ENCODE measurements at regions not wholly inside any gene's neighbourhood (a gene's known extent, or its start where the extent isn't known, plus 50 kb on each side); places are given as distances from the start of the nearest gene placed in this dataset.

- H3K4me2 ChIP-seq (ENCODE audit: low read length) = no peak overlapping the region
- TF ChIP-seq EZH2phosphoT487 (IDR thresholded peaks at IDR 0.05; ENCODE audit: borderline replicate concordance, low read length) (no peak), CTCF (conservative IDR thresholded peaks at IDR 0.05; ENCODE audit: low read depth, low read length) (no peak; the same call in 1 of the 2 replicates), EZH2 (IDR thresholded peaks at IDR 0.05; ENCODE audit: low read length, unreplicated experiment) (no peak)
- no peaks in the 10 kb centered on the region for H4K20me1 ChIP-seq (ENCODE audit: low read length)
- H3K4me1 ChIP-seq (ENCODE audit: insufficient read depth, low read length) = peaks cover 14% of the 10 kb centered on the region
- DNase-seq (peak; percentile 22), ATAC-seq (peak; percentile 54; the same call in 1 of the 2 replicates)
- H3K9me3 ChIP-seq (ENCODE audit: low read length) = no peaks in the 10 kb centered on the region
- H3K9me2 ChIP-seq (replicated peaks; ENCODE audit: low read length) = no peaks in the 10 kb centered on the region
- H3K27ac ChIP-seq (ENCODE audit: low read length) = no peak overlapping the region
- no peak overlapping the region for H3K4me3 ChIP-seq (ENCODE audit: low read length)
- H3K27me3 ChIP-seq (ENCODE audit: low read length) = no peaks in the 10 kb centered on the region
- H3K79me2 ChIP-seq (ENCODE audit: low read length) = no peaks in the 10 kb centered on the region
- H2AFZ ChIP-seq (ENCODE audit: low read length) = no peak overlapping the region
- CTCF ChIA-PET = interaction anchor here (0.6 kb wide), 1 partner anchor 36 kb away, joined by 15 read pairs; no protein-coding TSS in a partner anchor
- H3F3A ChIP-seq (ENCODE audit: low read length, unreplicated experiment) = no peaks in the 10 kb centered on the region
- H3K36me3 ChIP-seq (ENCODE audit: low read depth, low read length) = no peaks in the 10 kb centered on the region
- no TSS peak for BruUV-seq (replicated peaks)
- intact Hi-C loops (cut with micrococcal nuclease) = loop anchor here (5.0 kb wide), 1 partner anchor 101 kb away; no protein-coding TSS in a partner anchor
- POLR2A ChIA-PET (ENCODE audit: unreplicated experiment) = no interaction called here
- no peak overlapping the region for H3K9ac ChIP-seq (ENCODE audit: low read length)
Measured at GRCh38 chr1:111556325-111557037, 53.0 kb upstream of the ADORA3 start.

GRCh38 chr1:111559736-111560279 lies 56.4 kb upstream of the ADORA3 start:
- ATAC-seq (no peak), DNase-seq (peak; percentile 43)
- no peaks in the 10 kb centered on the region for H4K20me1 ChIP-seq (ENCODE audit: low read length)
- H3K27ac ChIP-seq (ENCODE audit: low read length) = no peak overlapping the region
- TF ChIP-seq CTCF (conservative IDR thresholded peaks at IDR 0.05; ENCODE audit: low read depth, low read length) (no peak), EZH2phosphoT487 (IDR thresholded peaks at IDR 0.05; ENCODE audit: borderline replicate concordance, low read length) (no peak), EZH2 (IDR thresholded peaks at IDR 0.05; ENCODE audit: low read length, unreplicated experiment) (no peak)
- H3K4me2 ChIP-seq (ENCODE audit: low read length) = no peak overlapping the region
- H3K27me3 ChIP-seq (ENCODE audit: low read length) = no peaks in the 10 kb centered on the region
- CTCF ChIA-PET = no interaction called here
- no peaks in the 10 kb centered on the region for H3K9me2 ChIP-seq (replicated peaks; ENCODE audit: low read length)
- no TSS peak for BruUV-seq (replicated peaks)
- no peak overlapping the region for H2AFZ ChIP-seq (ENCODE audit: low read length)
- POLR2A ChIA-PET (ENCODE audit: unreplicated experiment) = interaction anchor here (0.7 kb wide), 1 partner anchor 18 kb away, joined by 6 read pairs; no protein-coding TSS in a partner anchor
- no peak overlapping the region for H3K4me3 ChIP-seq (ENCODE audit: low read length)
- no peaks in the 10 kb centered on the region for H3F3A ChIP-seq (ENCODE audit: low read length, unreplicated experiment)
- H3K79me2 ChIP-seq (ENCODE audit: low read length) = no peaks in the 10 kb centered on the region
- no peaks in the 10 kb centered on the region for H3K36me3 ChIP-seq (ENCODE audit: low read depth, low read length)
- H3K9ac ChIP-seq (ENCODE audit: low read length) = no peak overlapping the region
- intact Hi-C loops (cut with micrococcal nuclease) = loop anchor here (5.0 kb wide), 1 partner anchor 97 kb away; no protein-coding TSS in a partner anchor
- no peaks in the 10 kb centered on the region for H3K9me3 ChIP-seq (ENCODE audit: low read length)
- peaks cover 13% of the 10 kb centered on the region for H3K4me1 ChIP-seq (ENCODE audit: insufficient read depth, low read length)

- Histone ChIP-seq H3K4me2 (ENCODE audit: low read length) (no peak overlapping the region), H3K4me1 (ENCODE audit: insufficient read depth, low read length) (peaks cover 16% of the 10 kb centered on the region), H3K9ac (ENCODE audit: low read length) (no peak overlapping the region), H3K79me2 (ENCODE audit: low read length) (no peaks in the 10 kb centered on the region), H3K4me3 (ENCODE audit: low read length) (no peak overlapping the region), H3F3A (ENCODE audit: low read length, unreplicated experiment) (no peaks in the 10 kb centered on the region), H4K20me1 (ENCODE audit: low read length) (no peaks in the 10 kb centered on the region), H3K27ac (ENCODE audit: low read length) (no peak overlapping the region), H3K36me3 (ENCODE audit: low read depth, low read length) (no peaks in the 10 kb centered on the region), H3K9me2 (replicated peaks; ENCODE audit: low read length) (no peaks in the 10 kb centered on the region), H2AFZ (ENCODE audit: low read length) (no peak overlapping the region), H3K9me3 (ENCODE audit: low read length) (no peaks in the 10 kb centered on the region), H3K27me3 (ENCODE audit: low read length) (no peaks in the 10 kb centered on the region)
- BruUV-seq (replicated peaks) = no TSS peak
- DNase-seq = no peak
- intact Hi-C loops (cut with micrococcal nuclease) = no loop called here
- TF ChIP-seq EZH2 (IDR thresholded peaks at IDR 0.05; ENCODE audit: low read length, unreplicated experiment) = no peak
- no peak for TF ChIP-seq EZH2phosphoT487 (IDR thresholded peaks at IDR 0.05; ENCODE audit: borderline replicate concordance, low read length)
- no peak for TF ChIP-seq CTCF (conservative IDR thresholded peaks at IDR 0.05; ENCODE audit: low read depth, low read length)
- ChIA-PET CTCF (no interaction called here), POLR2A (ENCODE audit: unreplicated experiment) (no interaction called here)
- ATAC-seq = no peak
Measured at GRCh38 chr1:111561328-111561727, 57.9 kb upstream of the ADORA3 start.
